ENCODE measurements at regions not wholly inside any gene's neighbourhood (a gene's known extent, or its start where the extent isn't known, plus 50 kb on each side); places are given as distances from the start of the nearest gene placed in this dataset.

DNA sequence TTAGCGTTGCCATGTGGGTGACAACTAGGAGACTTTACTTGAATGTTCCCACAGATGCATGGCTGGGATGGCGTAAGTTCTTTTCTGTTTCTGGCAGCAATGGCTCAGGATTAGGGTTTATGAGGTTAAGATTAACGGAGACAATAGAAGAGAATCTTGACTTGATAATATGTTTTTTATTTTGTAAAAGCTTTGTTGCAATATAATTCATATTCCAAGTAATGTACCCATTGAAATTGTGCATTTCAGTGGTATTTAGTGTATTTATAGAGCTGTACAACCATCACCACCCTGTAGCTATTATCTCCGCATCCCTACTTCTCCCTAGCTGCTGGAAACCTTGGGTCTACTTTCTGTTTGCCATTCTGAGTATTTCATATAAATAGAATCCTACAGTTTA lies 349.2 kb downstream of the UTRN start:
- TF ChIP-seq EZH2 (IDR thresholded peaks at IDR 0.05; ENCODE audit: borderline replicate concordance, low read depth, low read length, poor library complexity, severe bottlenecking) = no peak
- TF ChIP-seq, protein P1, sequence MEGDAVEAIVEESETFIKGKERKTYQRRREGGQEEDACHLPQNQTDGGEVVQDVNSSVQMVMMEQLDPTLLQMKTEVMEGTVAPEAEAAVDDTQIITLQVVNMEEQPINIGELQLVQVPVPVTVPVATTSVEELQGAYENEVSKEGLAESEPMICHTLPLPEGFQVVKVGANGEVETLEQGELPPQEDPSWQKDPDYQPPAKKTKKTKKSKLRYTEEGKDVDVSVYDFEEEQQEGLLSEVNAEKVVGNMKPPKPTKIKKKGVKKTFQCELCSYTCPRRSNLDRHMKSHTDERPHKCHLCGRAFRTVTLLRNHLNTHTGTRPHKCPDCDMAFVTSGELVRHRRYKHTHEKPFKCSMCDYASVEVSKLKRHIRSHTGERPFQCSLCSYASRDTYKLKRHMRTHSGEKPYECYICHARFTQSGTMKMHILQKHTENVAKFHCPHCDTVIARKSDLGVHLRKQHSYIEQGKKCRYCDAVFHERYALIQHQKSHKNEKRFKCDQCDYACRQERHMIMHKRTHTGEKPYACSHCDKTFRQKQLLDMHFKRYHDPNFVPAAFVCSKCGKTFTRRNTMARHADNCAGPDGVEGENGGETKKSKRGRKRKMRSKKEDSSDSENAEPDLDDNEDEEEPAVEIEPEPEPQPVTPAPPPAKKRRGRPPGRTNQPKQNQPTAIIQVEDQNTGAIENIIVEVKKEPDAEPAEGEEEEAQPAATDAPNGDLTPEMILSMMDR (conservative IDR thresholded peaks at IDR 0.05; ENCODE audit: low read depth, low read length) = no peak
